HG02840 (cell line): ENCODE measurements at regions not wholly inside any gene's neighbourhood (a gene's known extent, or its start where the extent isn't known, plus 50 kb on each side); places are given as distances from the start of the nearest gene placed in this dataset.

ENCODE experiments used
- ATAC-seq: cut with Tn5 transposase; IDR thresholded peaks from one replicate; pipeline ENCODE4 v1.9.1; 2021; ENCODE audit warnings: mild to moderate bottlenecking, moderate library complexity, moderate number of reproducible peaks; ENCODE audit not compliant: unreplicated experiment, low FRiP score

DNA sequence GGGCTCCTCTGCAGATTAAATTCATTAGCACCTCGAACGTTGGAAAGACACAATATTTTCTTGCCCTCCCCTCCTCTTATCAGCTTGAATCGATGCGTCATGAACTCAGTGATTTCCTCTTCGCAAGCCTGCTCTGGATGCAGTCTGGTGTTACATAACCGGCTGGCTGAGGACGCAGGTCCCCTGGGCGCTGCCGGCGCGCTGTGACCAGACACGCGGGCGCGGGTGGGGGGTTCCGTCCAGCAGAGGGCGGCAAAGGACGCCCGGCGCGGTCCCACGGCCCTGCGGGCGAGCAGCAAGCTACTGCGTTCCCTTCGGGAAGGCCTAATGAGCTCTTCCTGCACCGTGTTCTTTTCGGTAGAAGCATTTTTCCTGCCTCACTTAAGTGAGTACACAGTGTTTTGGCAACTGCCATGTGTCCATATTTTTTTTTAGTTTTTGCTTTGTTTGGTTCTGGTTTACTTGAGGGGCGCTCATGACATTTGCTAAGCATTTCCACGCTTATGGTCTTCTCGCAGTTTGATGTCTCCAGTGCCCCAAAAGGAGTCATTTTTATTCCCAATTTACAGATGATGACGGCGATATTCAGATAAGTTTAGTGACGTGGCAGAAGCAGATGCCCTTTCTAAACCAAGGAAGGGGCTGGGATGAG is 112.2 kb upstream of the MBNL2 start:
- ATAC-seq, result peak; percentile 91

DNA sequence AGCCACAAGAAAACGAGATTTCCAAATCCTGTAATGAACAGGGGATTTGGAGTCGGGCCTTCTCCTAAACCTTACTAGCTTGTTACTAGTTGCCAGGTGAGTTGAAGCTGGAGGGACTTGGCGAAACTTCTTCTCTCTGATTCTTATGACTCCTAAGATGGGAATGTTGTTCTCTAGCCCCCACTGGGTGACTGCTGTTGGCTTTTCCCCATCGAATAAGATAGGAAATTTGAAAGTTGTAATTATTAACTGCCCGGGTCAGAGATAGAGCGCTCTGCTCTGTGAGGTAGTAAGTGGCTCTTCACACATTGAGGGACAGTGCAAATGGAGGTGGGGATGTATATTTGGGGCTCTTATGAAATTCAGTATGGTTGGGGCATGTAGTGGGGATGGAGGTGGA is 111.2 kb upstream of the MBNL2 start:
- ATAC-seq, result no peak

DNA sequence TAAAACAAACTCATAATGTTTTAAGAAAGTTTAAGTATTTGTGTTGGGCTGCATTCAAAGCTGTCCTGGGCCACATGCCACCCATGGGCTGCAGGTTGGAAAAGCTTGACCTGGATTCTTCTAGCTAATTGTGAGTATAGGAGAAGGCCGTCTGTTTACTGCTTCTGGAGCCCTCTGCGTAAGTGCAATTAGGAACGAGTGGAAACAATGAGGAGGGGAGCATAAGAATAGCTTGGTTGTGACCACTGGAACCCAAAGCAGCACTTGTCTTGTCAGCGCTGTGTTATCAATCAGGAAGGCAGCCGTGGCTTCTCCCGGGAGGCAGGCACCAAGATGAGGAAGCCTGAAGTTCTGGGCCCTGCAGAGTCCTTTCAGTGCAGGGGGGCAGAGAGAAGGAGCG is 110.4 kb upstream of the MBNL2 start:
- no peak for ATAC-seq

GRCh38 chr13:97112446-97113152 is 109.5 kb upstream of the MBNL2 start:
- ATAC-seq, result no peak

DNA sequence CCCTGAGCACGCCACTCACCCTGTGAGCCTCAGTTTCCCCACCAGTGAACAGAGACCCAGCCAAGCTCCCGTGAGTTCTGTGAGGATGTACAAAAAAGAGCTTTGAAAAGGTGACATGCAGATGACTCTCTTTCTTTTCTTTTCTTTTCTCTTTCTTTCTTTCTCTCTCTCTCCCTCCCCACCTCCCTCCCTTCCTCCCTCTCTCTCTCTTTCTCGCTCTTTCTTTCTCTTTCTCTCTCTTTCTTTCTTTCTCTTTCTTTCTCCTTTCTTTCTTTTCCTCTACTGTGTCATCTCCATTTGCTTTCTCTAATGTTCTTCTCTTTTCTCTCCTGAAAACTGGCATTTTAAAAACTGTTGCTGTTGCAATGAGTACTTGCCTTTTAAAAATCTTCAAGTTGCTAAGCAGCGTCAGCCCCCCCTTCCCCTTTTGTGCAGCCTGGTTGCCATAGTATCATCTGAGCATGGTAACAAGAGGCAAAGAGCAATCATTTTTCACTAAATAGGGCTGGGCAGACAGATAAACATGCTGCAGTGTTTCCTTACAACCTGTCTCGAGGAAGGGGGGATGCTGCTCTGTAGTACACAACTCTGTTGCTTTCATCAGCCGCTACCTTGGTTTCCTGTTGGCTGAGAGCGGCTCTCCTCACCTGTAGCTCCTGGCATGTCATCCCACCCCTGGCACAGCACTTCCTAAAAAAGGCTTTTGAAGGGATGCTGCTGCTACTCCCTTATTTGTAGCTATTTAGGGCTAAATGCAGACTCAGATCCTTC is 108.7 kb upstream of the MBNL2 start:
- no peak for ATAC-seq

DNA sequence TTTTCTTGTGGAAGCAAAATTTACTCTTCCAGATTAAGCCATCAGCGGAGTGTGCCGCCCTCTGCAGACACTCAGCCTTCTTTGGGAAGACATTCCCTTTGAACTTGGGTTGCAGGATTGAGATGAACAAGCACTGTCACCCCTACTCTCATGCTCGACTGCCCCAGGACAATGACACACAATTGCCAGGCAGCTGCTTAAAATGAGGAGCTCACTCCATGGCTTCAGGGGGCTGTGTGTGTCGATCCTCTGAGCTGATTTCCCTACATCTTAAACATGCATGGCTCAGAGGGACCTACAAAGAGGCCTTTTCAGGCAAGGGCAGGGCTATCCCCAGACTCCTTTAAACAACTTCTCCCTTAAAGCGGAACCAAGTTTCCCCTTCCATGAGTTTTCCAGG is 107.5 kb upstream of the MBNL2 start:
- ATAC-seq, result no peak

DNA sequence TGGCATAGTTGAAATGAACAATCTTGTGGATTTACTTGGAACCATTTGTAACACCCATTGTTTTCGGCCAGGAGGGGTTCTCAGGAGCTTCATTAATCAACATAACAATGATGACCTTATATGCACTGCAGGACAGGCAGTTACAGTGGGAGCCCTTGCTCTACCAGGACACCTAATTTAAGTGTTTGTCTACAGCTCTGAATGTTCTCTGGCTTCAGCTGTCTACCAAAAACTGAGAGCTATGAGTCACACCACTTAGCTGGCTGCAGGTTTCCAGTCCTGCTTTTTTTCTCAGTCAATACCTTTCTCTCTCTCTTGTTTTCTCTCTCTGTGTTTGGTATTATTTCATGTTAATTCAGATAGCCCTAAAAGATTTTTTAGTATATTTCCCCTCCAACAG is 105.4 kb upstream of the MBNL2 start:
- no peak for ATAC-seq

GRCh38 chr13:97117388-97117910 is 104.7 kb upstream of the MBNL2 start:
- ATAC-seq, result no peak

- no peak for ATAC-seq
Observed at GRCh38 chr13:97119943-97120342, 102.2 kb upstream of the MBNL2 start.

DNA sequence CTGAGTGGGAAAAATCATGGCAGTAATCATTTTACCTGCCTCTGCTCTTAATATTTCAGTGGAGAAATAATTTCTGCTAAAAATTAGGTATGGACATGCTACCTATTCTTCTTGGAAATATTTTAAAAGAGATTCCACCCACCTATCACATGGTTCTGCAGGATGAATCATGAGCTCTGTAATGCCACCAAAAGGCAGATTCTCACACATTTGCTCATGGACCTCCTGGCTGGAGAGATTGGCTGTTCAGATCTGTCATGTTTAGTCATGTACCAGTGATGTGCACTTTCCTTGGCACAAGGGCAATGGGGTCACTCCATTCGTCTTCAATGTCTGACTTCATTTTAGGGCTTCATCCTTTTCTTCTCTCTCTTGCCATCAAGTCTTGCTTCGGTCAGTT is 101.8 kb upstream of the MBNL2 start:
- ATAC-seq, result no peak

DNA sequence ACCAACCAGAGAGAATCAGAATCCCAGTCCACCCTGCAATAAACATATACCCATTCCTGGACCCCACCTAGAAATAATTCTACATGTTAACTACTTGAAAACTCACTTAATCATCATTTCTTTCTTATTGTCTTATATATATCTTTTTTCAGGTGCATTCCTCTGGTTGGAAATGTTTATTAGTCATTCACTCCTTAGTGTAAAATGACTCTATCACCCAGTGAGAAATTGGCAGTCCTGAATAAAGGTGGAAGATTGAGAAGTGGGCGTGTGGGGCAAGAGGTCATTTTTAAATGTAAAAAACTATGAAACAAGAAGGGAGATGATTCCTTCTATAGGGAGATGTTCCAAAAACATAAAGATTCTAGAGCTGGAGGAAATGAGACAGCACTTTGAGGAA is 101.2 kb upstream of the MBNL2 start:
- ATAC-seq, result no peak

DNA sequence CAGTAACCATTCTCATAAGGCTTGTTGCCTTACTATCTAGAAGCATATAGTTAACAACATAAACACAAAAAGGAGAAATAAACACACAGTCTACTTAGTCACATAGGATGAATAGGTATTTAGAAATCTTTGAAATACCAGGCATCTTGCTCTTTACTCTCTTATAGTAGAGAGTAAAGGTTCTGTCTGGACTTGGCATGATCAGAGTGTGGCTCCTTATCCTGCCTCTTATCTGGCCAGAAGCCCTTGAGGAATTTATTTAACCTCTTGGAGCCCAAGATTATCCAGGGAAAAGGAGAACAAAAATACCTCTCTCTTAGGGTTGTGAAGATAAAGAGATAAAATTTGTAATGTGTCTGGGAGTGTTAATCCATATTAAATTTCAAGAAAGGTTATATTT is 100.2 kb upstream of the MBNL2 start:
- no peak for ATAC-seq

DNA sequence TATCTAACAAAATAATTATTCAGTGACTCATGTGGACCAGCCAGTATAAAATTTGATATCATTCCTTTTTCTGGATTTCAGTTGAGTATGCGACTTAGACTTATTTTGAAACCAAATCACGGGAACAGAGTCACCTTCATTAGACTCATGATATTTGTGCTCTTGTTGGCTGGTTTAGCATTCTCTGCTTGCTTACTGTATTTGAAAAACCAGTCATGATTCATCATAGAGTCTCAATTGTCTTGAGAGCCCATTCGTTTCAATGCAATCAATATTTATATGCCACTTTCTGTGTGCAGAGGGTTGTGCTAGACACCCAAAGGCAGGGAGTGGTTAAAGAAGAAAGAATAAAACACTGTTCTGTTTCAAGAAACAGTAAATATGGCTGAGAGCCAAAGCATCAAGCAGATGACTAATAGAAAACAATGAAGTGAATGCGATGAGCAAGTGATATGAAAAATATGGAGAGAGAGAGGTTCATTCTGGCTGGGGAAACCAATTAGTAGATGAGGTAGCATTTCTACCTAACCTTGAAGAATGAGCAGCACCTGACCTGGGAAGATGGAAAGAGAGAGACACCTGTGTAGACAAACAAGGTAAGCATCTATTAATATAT is 99.6 kb upstream of the MBNL2 start:
- no peak for ATAC-seq

- ATAC-seq, result no peak
Observed at GRCh38 chr13:97124206-97124605, 97.9 kb upstream of the MBNL2 start.

DNA sequence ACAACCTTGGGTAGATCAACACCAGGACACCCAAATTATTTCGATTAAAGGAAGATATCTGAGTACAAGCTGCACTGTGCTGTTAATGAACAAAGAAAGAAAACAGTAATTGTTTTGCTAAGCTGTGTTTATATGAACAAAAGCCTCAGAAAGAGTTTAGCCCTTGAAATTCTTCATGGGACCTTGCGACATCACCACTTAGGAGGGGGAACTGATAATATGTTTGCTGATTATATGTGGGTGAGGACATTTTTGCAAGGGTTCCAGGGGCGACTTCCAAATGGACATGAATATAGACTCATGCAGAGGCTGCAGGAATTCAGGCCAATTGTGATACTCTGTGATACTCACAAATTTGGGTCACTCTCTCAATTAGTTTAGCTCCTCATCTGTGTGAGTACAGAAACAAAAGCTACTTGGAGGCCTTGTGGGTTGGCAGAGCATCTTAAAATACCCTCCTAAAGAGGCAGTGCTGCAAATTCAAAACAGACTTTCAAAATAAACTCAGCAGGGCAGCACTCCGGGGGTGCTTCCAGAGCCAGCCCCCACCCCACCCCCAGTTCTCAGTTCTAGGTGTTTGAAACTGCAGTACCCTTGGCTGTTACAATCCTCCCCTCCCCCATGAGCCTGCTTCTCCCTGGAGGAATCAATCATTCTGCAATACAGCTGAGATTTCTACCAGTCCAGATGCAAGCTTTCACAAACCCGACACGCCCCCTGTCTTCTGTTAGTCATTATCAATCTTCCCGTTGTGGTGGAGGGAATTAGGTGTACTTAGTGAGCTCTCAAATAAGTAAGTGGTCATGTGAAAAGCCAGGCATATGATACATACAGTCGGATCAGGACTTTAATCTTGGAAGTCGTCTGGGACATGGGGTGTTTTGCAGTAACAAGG is 97.0 kb upstream of the MBNL2 start:
- ATAC-seq, result no peak

DNA sequence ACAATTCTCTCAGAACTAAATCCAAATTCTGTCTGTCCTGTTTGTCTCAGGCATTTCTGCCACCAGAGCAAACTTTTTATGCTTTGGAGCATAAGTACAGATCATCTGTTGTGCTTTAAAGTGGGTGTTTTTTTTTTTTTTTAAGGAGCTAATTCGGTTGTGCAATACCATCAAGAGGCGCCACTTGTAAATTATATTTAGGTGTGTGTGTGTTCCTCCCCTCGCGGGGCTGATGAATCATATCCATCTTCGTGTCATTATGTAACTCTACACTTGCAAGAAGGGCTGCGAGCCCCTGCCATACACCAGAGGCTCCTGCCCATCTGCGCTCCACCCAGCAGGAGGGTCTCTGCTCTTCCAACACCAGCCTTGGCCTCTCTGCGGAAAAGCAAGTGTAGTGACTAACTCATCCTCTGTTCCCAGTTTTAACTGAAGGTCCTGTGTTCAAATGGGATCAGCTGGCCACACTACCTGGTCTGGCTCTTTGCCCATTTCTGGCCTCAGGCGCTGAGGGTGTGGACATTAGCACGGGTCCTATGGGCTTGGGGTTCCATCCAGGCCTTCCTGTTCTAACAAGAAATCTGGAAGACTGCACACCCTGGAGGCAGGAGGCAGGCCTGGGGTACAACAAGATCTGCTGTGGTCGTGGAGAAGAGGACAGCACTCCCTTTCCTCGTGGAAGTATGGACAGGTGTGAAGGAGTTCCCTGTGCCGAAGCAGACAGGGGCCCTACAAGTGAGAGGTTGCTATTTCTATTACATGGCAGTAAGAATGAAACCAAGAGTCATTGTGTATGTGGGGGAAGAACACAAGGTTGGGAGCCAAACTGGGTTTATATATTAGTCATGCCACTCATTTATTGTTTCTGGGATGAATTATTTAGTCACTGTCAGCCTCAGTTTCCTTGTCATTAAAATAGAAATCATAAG is 96.1 kb upstream of the MBNL2 start:
- ATAC-seq, result peak; percentile 94

DNA sequence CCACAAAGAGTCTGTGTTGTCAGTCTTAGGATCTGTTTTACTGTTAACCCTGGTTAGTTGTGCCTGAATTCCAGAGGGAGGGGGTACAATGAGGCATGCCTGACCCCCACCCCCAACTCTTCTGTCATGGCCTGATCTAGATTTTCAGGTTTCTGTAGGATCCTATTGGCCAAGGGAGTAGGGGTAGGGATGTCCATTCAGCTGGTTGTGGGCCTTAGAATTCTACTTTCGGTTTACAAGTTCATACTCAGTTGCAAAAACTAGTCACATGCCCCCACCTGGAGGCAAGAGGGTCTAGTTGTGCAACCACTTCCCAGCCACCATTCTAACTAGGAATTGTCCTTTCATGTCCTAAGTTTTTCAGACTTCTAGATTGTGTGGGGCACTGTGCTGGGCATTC is 94.3 kb upstream of the MBNL2 start:
- no peak for ATAC-seq

DNA sequence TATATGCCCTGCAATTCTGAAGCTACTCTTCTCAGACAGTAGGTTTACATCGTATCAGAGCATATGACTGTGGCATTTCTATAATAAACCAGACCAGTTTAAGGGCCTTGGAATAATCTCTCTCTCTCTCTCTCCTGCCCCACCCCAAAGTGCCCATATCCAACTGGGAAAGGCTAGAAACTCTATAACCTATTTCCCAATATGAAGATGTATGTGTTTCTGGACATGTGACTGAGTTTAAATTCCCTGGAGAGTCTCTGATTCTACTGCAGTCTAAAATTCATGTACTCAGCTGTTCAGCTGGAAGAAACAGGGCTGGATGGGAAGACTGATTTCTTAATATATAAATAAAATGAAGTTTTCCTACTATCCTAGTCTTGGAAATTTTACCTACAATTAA is 91.9 kb upstream of the MBNL2 start:
- no peak for ATAC-seq

GRCh38 chr13:97131447-97131846 is 90.7 kb upstream of the MBNL2 start:
- no peak for ATAC-seq
